ENCODE measurements at regions not wholly inside any gene's neighbourhood (a gene's known extent, or its start where the extent isn't known, plus 50 kb on each side); places are given as distances from the start of the nearest gene placed in this dataset.
"Not testable (repeated sequence)": the region's sequence is repeated elsewhere in the genome, so short reads cannot be mapped to it uniquely, and the experiment has no call there.

DNA sequence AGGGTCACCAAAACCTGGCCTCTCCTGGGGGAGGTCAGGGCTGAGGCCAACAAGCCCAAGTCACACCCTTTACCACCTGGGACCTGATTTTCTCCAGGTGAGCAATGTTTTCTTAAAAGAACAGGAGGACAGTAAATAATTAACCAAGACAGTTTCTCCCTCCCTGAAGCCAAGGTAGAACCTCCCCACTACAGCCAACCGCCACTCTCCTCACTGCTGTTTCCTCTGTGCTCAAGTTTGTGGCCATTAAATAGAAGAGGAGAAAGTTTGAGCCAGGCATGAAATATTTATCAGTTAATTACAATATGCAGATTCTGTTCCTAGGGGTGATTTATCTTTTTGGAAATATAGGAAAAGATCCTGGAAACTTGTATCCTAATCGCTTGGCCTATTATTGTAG, 150.6 kb upstream of the ANKRD20A1 start:
- not testable (repeated sequence) for DNase-seq (ENCODE audit: low spot score)

DNA sequence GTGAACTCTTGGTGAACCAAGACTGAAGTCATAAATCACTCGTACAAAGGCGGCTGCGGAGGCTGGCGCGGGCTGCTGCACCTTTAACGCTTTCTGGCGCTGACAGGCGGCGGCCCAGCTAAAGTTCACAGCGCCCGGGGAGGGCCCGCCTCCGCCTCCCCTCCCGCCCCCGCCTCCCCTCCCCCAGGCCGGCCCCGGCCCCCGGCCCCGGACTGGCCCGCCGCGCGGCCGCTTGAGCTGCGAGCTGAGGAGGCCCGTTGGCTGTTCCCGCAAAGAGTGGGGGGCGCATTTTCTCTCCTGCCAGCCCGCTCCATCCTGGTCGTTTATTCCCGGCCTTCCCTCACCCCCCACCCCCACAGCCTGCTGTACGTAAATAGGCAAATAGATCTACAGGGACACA, 147.3 kb upstream of the ANKRD20A1 start:
- DNase-seq (ENCODE audit: low spot score): not testable (repeated sequence)

DNA sequence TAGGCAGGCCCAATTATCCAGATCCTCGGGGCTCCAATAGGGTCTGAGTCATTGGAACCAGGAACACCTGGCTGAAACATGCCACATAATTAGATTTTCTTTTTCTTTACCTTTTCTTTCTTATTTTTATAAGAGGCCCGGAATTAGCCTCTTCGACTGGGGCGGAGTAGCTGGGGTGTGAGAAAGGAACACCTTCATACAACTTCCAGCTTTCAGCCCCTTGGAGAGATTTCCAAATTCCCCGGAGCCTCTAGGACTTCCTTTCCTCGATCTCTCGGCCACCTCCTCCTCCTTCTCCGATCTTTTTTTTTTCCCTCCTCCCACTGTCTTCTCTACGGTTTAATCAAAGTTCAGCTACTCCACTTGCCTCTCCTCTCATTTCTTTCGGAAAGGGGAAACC, 146.8 kb upstream of the ANKRD20A1 start:
- peak; percentile 16 for DNase-seq (ENCODE audit: low spot score)

DNA sequence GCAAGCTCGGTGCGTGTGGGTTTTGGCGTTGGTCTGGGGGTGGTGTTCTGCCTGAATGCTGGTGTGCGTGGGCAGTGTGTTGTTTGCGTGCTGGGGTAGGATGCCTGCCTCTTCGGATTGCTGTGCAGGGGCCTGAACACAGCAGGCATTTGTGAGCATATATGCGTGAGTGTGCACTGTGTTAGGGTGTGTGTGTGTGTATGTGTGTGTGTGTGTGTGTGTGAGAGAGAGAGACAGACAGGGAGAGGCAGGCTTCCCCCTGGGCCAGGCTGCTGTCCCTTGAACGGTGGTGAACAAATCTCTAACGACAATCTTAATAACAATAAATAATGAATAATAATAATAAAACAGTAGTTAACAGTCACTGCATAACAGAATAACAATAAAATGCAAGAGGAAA, 145.8 kb upstream of the ANKRD20A1 start:
- not testable (repeated sequence) for DNase-seq (ENCODE audit: low spot score)

DNA sequence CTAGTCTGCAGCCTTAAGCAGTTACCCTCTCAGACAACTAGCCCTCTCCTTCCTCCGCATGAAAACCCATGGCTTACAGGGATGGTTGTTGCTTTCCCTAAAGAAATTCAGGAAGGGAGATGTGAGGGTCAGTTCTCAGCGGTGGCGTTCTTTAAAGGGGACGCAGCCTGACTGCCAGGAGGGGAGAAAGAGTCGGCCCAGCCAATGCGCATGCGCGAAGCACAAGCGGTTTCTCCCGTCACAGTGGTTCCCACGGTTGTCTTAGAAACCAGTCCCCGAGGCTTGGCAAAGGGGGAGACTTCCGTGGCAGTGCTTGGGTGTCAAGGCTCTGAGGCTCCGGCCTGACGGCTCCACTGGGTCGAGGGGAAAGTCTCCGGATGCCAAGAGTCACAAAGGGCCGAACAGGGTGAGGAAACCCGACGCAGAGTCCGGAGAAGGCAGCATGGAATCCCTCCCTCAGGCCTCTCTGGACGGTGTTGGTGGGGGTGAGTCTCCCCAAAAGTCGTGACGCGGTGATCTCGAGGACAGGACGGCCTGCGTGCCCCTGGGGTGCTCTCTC, 140.8 kb upstream of the ANKRD20A1 start:
- DNase-seq (ENCODE audit: low spot score): not testable (repeated sequence)

DNA sequence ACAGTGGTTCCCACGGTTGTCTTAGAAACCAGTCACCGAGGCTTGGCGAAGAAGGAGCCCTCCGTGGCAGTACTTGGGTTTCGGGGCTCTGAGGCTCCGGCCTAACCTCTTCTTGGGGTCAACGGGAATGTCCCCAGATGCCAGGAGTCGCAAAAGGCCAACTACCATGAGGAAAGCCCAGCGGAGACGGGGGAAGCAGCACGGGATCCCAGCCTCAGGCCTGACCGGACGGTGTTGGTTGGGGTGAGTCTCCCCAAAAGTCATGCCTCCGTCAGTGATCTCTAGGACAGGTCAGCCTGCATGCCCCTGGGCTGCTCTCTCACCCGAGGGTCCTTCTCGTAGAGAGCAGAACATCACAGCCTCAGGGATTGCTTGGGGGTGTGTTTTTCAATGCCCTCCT, 138.2 kb upstream of the ANKRD20A1 start:
- DNase-seq (ENCODE audit: low spot score): peak; percentile 2

DNA sequence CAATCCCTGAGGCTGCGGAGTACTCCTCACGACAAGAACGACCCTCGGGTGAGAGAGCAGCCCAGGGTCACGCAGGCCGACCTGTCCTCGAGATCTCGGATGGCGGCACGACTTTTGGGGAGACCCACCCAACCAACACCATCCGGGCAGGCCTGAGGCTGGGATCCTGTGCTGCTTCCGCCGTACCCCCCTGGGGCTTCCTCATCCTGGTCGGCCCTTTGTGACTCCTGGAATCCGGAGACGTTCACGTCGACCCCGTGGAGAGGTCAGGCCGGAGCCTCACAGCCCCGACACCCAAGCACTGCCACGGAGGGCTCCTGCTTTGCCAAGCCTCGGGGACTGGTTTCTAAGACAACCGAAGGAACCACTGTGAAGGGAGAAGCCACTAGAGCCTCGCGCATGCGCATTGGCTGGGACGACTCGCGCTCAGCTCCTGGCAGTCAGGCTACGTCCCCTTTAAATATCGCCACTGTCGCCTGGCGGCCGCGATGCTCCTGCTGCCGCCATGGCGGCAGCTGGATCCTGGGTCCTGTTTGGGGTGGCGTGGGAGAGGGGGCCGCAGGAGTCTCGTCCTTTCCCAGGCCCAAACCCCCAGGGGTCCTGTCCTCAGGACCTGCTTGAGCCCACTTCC, 136.2 kb upstream of the ANKRD20A1 start:
- DNase-seq (ENCODE audit: low spot score): not testable (repeated sequence)

DNA sequence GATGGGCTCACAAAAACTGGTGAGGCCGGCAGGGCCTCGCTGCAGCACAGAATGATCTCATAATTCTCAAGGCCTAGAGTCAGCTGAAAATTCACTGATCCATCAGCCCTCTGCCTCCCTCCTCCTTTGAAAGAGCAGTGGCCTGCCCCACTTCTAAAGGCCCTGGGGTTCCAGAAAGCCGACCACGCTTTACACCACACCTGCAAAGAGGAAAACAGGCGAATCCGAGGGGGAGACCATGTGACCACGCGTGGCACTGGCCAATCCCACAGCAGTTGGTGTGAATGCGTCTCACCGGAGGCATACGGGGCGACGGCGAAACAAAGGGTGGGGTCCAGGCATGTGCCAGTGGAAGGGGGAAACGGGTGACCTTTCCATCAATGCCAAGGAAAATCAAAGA, 135.5 kb upstream of the ANKRD20A1 start:
- DNase-seq (ENCODE audit: low spot score): not testable (repeated sequence)

DNA sequence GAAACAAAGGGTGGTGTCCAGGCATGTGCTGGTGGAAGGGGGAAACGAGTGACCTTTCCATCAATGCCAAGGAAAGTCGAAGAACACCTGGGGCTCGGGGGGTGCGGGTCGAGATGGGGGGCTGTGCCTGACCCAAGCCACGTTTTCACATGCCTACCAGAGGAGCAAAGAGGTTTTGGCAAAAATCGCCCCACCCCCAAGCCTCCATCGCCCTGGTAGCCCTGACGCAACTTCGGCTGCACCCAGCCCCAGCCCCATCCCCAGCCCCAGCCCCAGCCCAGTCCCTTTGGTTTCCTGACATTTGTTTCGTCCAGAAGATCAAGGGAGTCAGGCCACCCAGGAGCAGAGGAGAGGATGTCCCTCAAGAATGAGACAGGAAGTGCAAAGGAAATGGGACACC, 133.8 kb upstream of the ANKRD20A1 start:
- not testable (repeated sequence) for DNase-seq (ENCODE audit: low spot score)

DNA sequence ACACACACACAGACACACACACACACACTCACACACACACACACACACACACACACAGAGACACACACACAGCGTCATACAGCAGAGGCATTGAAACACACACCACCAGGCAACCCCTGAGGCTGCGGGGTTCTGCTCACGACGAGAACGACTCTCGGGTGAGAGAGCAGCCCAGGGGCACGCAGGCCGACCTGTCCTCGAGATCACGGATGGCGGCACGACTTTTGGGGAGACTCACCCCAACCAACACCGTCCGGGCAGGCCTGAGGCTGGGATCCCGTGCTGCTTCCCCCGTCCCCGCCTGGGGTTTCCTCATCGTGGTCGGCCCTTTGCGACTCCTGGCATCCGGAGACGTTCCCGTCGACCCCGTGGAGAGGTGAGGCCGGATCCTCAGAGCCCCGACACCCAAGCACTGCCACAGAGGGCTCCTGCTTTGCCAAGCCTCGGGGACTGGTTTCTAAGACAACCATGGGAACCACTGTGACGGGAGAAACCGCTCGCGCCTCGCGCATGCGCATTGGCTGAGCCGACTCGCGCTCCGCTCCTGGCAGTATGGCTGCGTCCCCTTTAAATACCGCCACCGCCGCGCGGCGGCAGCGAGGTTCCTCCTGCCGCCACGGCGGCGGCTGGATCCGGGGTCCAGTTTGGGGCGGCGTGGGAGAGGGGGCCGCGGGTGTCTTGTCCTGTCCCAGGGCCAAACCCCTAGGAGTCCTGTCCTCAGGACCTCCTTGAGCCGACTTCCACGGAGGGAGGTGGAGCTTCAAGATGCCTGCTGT, 132.3 kb upstream of the ANKRD20A1 start:
- DNase-seq (ENCODE audit: low spot score): not testable (repeated sequence)

DNA sequence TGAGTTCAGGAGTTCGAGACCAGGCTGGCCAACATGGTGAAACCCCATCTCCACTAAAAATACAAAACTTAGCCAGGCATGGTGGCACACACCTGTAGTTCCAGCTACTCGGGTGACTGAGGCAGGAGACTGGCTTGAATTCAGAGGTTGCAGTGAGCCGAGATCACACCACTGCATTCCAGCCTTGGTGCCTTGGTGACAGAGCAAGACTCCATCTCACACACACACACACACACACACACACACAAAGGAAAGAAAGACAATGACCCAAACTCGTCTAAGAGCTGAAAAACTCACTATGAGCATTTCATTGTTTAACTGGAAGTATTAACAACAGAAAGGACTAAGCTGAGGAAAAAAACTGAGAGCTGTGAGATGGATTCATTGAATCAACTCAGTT, 95.6 kb upstream of the ANKRD20A1 start:
- not testable (repeated sequence) for DNase-seq (ENCODE audit: low spot score)

DNA sequence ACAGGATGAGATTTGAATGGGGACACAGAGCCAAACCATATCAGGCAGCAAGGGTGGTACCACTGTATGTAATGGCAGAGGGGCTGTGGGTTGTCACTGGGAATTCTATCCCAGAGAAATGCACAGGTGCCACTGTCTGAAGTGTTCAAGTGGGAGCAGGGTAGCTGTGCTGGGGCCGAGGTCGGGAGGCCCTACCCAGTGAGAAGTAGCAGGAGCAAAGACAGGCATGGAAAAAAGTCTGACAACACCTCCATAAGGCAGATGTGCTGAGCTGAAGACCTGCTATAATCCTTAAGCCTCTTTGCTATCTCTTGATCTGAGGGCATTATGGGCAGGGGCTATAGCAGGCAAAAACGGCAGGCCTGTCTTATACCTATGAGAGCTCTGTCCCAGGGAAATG, 86.9 kb upstream of the ANKRD20A1 start:
- DNase-seq (ENCODE audit: low spot score): not testable (repeated sequence)

DNA sequence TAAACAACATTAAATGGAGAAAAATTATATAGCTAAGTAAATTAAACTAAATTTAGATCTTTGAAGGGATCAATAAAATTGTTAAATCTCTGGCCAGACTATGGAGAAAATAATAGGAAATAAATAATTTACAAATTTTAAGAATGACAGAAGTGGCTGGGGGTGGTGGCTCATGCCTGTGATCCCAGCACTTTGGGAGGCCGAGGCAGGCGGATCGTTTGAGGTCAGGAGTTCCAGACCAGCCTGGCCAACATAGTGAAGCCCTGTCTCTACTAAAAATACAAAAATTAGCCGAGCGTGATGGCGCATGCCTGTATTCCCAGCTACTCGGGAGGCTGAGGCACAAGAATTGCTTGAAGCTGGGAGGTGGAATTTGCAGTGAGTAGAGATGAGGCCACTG, 58.6 kb upstream of the ANKRD20A1 start:
- not testable (repeated sequence) for DNase-seq (ENCODE audit: low spot score)
